ENCODE measurements at regions not wholly inside any gene's neighbourhood (a gene's known extent, or its start where the extent isn't known, plus 50 kb on each side); places are given as distances from the start of the nearest gene placed in this dataset.
"Not testable (repeated sequence)": the region's sequence is repeated elsewhere in the genome, so short reads cannot be mapped to it uniquely, and the experiment has no call there.

GRCh38 chr3:82629937-82630336 lies 868.5 kb upstream of the GBE1 start:
- no peak for DNase-seq (ENCODE audit: low read depth, low spot score)
- Histone ChIP-seq H3K4me3 (no peak overlapping the region), H3K36me3 (ENCODE audit: insufficient read depth, low read length) (no peaks in the 10 kb centered on the region), H3K9me3 (ENCODE audit: low read depth, low read length) (no peaks in the 10 kb centered on the region), H3K27ac (no peak overlapping the region), H3K9ac (ENCODE audit: insufficient read length) (no peak overlapping the region)
- TF ChIP-seq FOXP2 (optimal IDR thresholded peaks at IDR 0.05; ENCODE audit: control extremely low read depth, extremely low read length, insufficient read depth): no peak
- no peak for TF ChIP-seq EZH2 (IDR thresholded peaks at IDR 0.05)
- TF ChIP-seq POLR2AphosphoS5 (IDR thresholded peaks at IDR 0.05; ENCODE audit: borderline replicate concordance, low read depth, low read length): no peak

- peaks cover 4% of the 10 kb centered on the region; the same call in 1 of the 2 replicates for H3K9me3 ChIP-seq (ENCODE audit: low read depth, low read length)
- no peak overlapping the region for H3K9ac ChIP-seq (ENCODE audit: insufficient read length)
- H3K4me3 ChIP-seq: no peak overlapping the region
- no peaks in the 10 kb centered on the region for H3K36me3 ChIP-seq (ENCODE audit: insufficient read depth, low read length)
- DNase-seq (ENCODE audit: low read depth, low spot score): no peak
- H3K27ac ChIP-seq: no peak overlapping the region
- no peak for TF ChIP-seq POLR2AphosphoS5 (IDR thresholded peaks at IDR 0.05; ENCODE audit: borderline replicate concordance, low read depth, low read length)
- no peak for TF ChIP-seq FOXP2 (optimal IDR thresholded peaks at IDR 0.05; ENCODE audit: control extremely low read depth, extremely low read length, insufficient read depth)
Measured at GRCh38 chr3:82628385-82629014, 867.1 kb upstream of the GBE1 start.

DNA sequence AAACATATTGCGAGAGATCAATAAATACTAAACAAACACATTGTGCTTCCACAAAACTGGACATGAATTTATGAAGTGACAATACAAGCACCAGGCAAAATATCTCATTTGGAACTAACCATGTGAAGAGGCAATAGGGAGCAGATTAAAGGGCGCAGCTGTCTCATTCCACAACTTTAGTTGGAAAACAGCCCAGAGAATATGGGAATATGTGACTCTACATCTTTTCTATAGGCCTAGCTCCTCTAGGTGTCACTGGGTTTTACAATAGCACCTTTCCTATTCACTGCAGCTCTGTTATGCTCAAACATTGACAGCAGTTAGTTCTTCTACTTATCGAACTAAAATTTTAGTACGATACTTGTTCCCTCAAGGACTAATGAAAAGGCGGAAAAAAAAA lies 866.3 kb upstream of the GBE1 start:
- no peak for DNase-seq (ENCODE audit: low read depth, low spot score)
- Histone ChIP-seq H3K9me3 (ENCODE audit: low read depth, low read length) (peaks cover 4% of the 10 kb centered on the region; the same call in 1 of the 2 replicates), H3K9ac (ENCODE audit: insufficient read length) (no peak overlapping the region), H3K4me3 (no peak overlapping the region), H3K36me3 (ENCODE audit: insufficient read depth, low read length) (no peaks in the 10 kb centered on the region), H3K27ac (no peak overlapping the region)
- no peak for TF ChIP-seq POLR2AphosphoS5 (IDR thresholded peaks at IDR 0.05; ENCODE audit: borderline replicate concordance, low read depth, low read length)
- no peak for TF ChIP-seq FOXP2 (optimal IDR thresholded peaks at IDR 0.05; ENCODE audit: control extremely low read depth, extremely low read length, insufficient read depth)
- TF ChIP-seq EZH2 (IDR thresholded peaks at IDR 0.05): no peak

DNA sequence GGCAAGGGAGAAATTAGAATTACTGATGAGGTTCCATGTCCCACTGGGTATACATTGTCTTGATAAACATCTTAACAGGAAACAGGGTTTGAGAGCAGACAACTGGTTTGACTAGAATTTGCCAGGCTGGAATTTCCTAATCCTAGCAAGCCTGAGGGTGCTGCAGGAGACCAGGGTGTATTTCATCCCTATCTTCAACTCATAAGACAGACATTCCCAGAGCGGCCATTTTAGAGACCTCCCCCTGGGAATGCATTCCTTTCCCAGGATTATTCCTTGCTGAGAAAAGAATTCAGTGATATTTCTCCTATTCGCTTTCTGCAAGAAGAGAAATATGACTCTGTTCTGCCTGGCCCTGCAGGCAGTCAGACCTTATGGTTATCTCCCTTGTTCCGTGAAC lies 859.3 kb upstream of the GBE1 start:
- H3K9me3 ChIP-seq (ENCODE audit: low read depth, low read length); H3K4me3 ChIP-seq; DNase-seq (ENCODE audit: low read depth, low spot score): not testable (repeated sequence)

DNA sequence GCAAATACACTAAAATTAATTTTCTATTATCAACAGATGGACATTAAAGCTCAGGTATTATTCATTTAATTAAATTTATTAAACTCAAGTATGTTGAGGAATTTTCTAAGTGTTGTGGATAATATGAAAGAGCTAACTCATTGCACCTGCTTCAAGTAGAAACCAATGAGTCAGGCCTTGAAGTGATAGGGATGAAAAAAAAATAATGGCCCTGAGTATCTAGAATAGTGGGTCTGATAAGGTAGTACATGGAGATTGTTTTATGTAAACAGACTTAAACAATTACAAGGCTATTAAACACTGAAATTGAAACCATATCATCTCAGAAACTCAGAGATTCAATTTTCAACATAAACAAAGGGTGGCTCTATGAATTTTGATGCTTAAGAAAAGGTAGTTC lies 857.1 kb upstream of the GBE1 start:
- Histone ChIP-seq H3K9ac (ENCODE audit: insufficient read length) (no peak overlapping the region), H3K9me3 (ENCODE audit: low read depth, low read length) (no peaks in the 10 kb centered on the region), H3K4me3 (no peak overlapping the region), H3K36me3 (ENCODE audit: insufficient read depth, low read length) (no peaks in the 10 kb centered on the region), H3K27ac (no peak overlapping the region)
- DNase-seq (ENCODE audit: low read depth, low spot score): no peak
- no peak for TF ChIP-seq EZH2 (IDR thresholded peaks at IDR 0.05)
- no peak for TF ChIP-seq FOXP2 (optimal IDR thresholded peaks at IDR 0.05; ENCODE audit: control extremely low read depth, extremely low read length, insufficient read depth)
- TF ChIP-seq POLR2AphosphoS5 (IDR thresholded peaks at IDR 0.05; ENCODE audit: borderline replicate concordance, low read depth, low read length): no peak

More for the DNA sequence above, 859.3 kb upstream of the GBE1 start:
- H3K9ac ChIP-seq (ENCODE audit: insufficient read length); H3K36me3 ChIP-seq (ENCODE audit: insufficient read depth, low read length); H3K27ac ChIP-seq: not testable (repeated sequence)

- no peaks in the 10 kb centered on the region for H3K36me3 ChIP-seq (ENCODE audit: insufficient read depth, low read length)
- no peak overlapping the region for H3K9ac ChIP-seq (ENCODE audit: insufficient read length)
- TF ChIP-seq EZH2 (IDR thresholded peaks at IDR 0.05) (no peak), POLR2AphosphoS5 (IDR thresholded peaks at IDR 0.05; ENCODE audit: borderline replicate concordance, low read depth, low read length) (no peak), FOXP2 (optimal IDR thresholded peaks at IDR 0.05; ENCODE audit: control extremely low read depth, extremely low read length, insufficient read depth) (no peak)
- no peak overlapping the region for H3K27ac ChIP-seq
- H3K9me3 ChIP-seq (ENCODE audit: low read depth, low read length): no peaks in the 10 kb centered on the region
- no peak overlapping the region for H3K4me3 ChIP-seq
- no peak for DNase-seq (ENCODE audit: low read depth, low spot score)
Measured at GRCh38 chr3:82610236-82610635, 848.8 kb upstream of the GBE1 start.

GRCh38 chr3:82607391-82607790 lies 845.9 kb upstream of the GBE1 start:
- DNase-seq (ENCODE audit: low read depth, low spot score): no peak
- Histone ChIP-seq H3K27ac (no peak overlapping the region), H3K9ac (ENCODE audit: insufficient read length) (no peak overlapping the region), H3K9me3 (ENCODE audit: low read depth, low read length) (no peaks in the 10 kb centered on the region), H3K4me3 (no peak overlapping the region), H3K36me3 (ENCODE audit: insufficient read depth, low read length) (no peaks in the 10 kb centered on the region)
- TF ChIP-seq POLR2AphosphoS5 (IDR thresholded peaks at IDR 0.05; ENCODE audit: borderline replicate concordance, low read depth, low read length) (no peak), FOXP2 (optimal IDR thresholded peaks at IDR 0.05; ENCODE audit: control extremely low read depth, extremely low read length, insufficient read depth) (no peak), EZH2 (IDR thresholded peaks at IDR 0.05) (no peak)

- Histone ChIP-seq H3K4me3 (no peak overlapping the region), H3K36me3 (ENCODE audit: insufficient read depth, low read length) (no peaks in the 10 kb centered on the region), H3K9ac (ENCODE audit: insufficient read length) (no peak overlapping the region), H3K27ac (no peak overlapping the region), H3K9me3 (ENCODE audit: low read depth, low read length) (no peaks in the 10 kb centered on the region)
- DNase-seq (ENCODE audit: low read depth, low spot score): no peak
- TF ChIP-seq EZH2 (IDR thresholded peaks at IDR 0.05): no peak
- no peak for TF ChIP-seq FOXP2 (optimal IDR thresholded peaks at IDR 0.05; ENCODE audit: control extremely low read depth, extremely low read length, insufficient read depth)
- TF ChIP-seq POLR2AphosphoS5 (IDR thresholded peaks at IDR 0.05; ENCODE audit: borderline replicate concordance, low read depth, low read length): no peak
Measured at GRCh38 chr3:82596805-82597204, 835.4 kb upstream of the GBE1 start.

- TF ChIP-seq EZH2 (IDR thresholded peaks at IDR 0.05) (no peak), POLR2AphosphoS5 (IDR thresholded peaks at IDR 0.05; ENCODE audit: borderline replicate concordance, low read depth, low read length) (no peak), FOXP2 (optimal IDR thresholded peaks at IDR 0.05; ENCODE audit: control extremely low read depth, extremely low read length, insufficient read depth) (no peak)
- no peak overlapping the region for H3K27ac ChIP-seq
Measured at GRCh38 chr3:82595530-82595929, 834.1 kb upstream of the GBE1 start.

More at GRCh38 chr3:82595530-82595929, 834.1 kb upstream of the GBE1 start:
- Histone ChIP-seq H3K36me3 (ENCODE audit: insufficient read depth, low read length) (no peaks in the 10 kb centered on the region), H3K4me3 (no peak overlapping the region), H3K9me3 (ENCODE audit: low read depth, low read length) (no peaks in the 10 kb centered on the region), H3K9ac (ENCODE audit: insufficient read length) (no peak overlapping the region)
- no peak for DNase-seq (ENCODE audit: low read depth, low spot score)

Measured in SK-N-MC (cell line).